ENCODE measurements at regions not wholly inside any gene's neighbourhood (a gene's known extent, or its start where the extent isn't known, plus 50 kb on each side); places are given as distances from the start of the nearest gene placed in this dataset.

GRCh38 chr1:58233729-58234128 lies 312.8 kb downstream of the OMA1 start:
- no peaks in the 10 kb centered on the region for H3K4me1 ChIP-seq (ENCODE audit: insufficient read depth, low read length, poor library complexity, severe bottlenecking)
- no peaks in the 10 kb centered on the region for H3K27me3 ChIP-seq (replicated peaks; ENCODE audit: insufficient read depth, low read depth, low read length, poor library complexity)
- H3K27ac ChIP-seq (ENCODE audit: low read depth, low read length, poor library complexity, severe bottlenecking), result no peak overlapping the region
- H3K36me3 ChIP-seq (ENCODE audit: insufficient read depth, low read length, poor library complexity, severe bottlenecking), result no peaks in the 10 kb centered on the region
- ChIA-PET POLR2A (ENCODE audit: low non-redundant PET) (no interaction called here), CTCF (no interaction called here)
- no peak for DNase-seq (ENCODE audit: low spot score)
- H3K9me3 ChIP-seq (ENCODE audit: low read depth, low read length, poor library complexity, severe bottlenecking), result no peaks in the 10 kb centered on the region
- no peak overlapping the region for H3K4me3 ChIP-seq (ENCODE audit: low read depth, low read length, poor library complexity, severe bottlenecking)
- TF ChIP-seq EZH2 (IDR thresholded peaks at IDR 0.05; ENCODE audit: borderline replicate concordance, low read depth, low read length, poor library complexity, severe bottlenecking), result no peak
- no peak for TF ChIP-seq CTCF (conservative IDR thresholded peaks at IDR 0.05; ENCODE audit: low read depth, low read length)
- BruUV-seq (replicated peaks), result no TSS peak
- intact Hi-C loops (cut with micrococcal nuclease; ENCODE audit: unreplicated experiment), result no loop called here

GRCh38 chr1:58231204-58231603 lies 315.3 kb downstream of the OMA1 start:
- BruUV-seq (replicated peaks), result no TSS peak
- H3K4me1 ChIP-seq (ENCODE audit: insufficient read depth, low read length, poor library complexity, severe bottlenecking), result no peaks in the 10 kb centered on the region
- POLR2A ChIA-PET (ENCODE audit: low non-redundant PET), result no interaction called here
- no peaks in the 10 kb centered on the region for H3K36me3 ChIP-seq (ENCODE audit: insufficient read depth, low read length, poor library complexity, severe bottlenecking)
- intact Hi-C loops (cut with micrococcal nuclease; ENCODE audit: unreplicated experiment), result no loop called here
- no peak overlapping the region for H3K27ac ChIP-seq (ENCODE audit: low read depth, low read length, poor library complexity, severe bottlenecking)
- no peak overlapping the region for H3K4me3 ChIP-seq (ENCODE audit: low read depth, low read length, poor library complexity, severe bottlenecking)
- no peak for DNase-seq (ENCODE audit: low spot score)
- TF ChIP-seq EZH2 (IDR thresholded peaks at IDR 0.05; ENCODE audit: borderline replicate concordance, low read depth, low read length, poor library complexity, severe bottlenecking) (no peak), CTCF (conservative IDR thresholded peaks at IDR 0.05; ENCODE audit: low read depth, low read length) (no peak)
- H3K9me3 ChIP-seq (ENCODE audit: low read depth, low read length, poor library complexity, severe bottlenecking), result no peaks in the 10 kb centered on the region
- H3K27me3 ChIP-seq (replicated peaks; ENCODE audit: insufficient read depth, low read depth, low read length, poor library complexity), result no peaks in the 10 kb centered on the region
- CTCF ChIA-PET, result no interaction called here

GRCh38 chr1:58227604-58228003 lies 318.9 kb downstream of the OMA1 start:
- CTCF ChIA-PET, result no interaction called here
- POLR2A ChIA-PET (ENCODE audit: low non-redundant PET), result no interaction called here
- TF ChIP-seq CTCF (conservative IDR thresholded peaks at IDR 0.05; ENCODE audit: low read depth, low read length), result no peak
- no peak for TF ChIP-seq EZH2 (IDR thresholded peaks at IDR 0.05; ENCODE audit: borderline replicate concordance, low read depth, low read length, poor library complexity, severe bottlenecking)
- Histone ChIP-seq H3K4me1 (ENCODE audit: insufficient read depth, low read length, poor library complexity, severe bottlenecking) (no peaks in the 10 kb centered on the region), H3K36me3 (ENCODE audit: insufficient read depth, low read length, poor library complexity, severe bottlenecking) (no peaks in the 10 kb centered on the region), H3K27ac (ENCODE audit: low read depth, low read length, poor library complexity, severe bottlenecking) (no peak overlapping the region), H3K27me3 (replicated peaks; ENCODE audit: insufficient read depth, low read depth, low read length, poor library complexity) (no peaks in the 10 kb centered on the region), H3K4me3 (ENCODE audit: low read depth, low read length, poor library complexity, severe bottlenecking) (no peak overlapping the region), H3K9me3 (ENCODE audit: low read depth, low read length, poor library complexity, severe bottlenecking) (no peaks in the 10 kb centered on the region)
- no peak for DNase-seq (ENCODE audit: low spot score)
- BruUV-seq (replicated peaks), result no TSS peak
- intact Hi-C loops (cut with micrococcal nuclease; ENCODE audit: unreplicated experiment), result no loop called here
